ENCODE measurements at regions not wholly inside any gene's neighbourhood (a gene's known extent, or its start where the extent isn't known, plus 50 kb on each side); places are given as distances from the start of the nearest gene placed in this dataset.

DNA sequence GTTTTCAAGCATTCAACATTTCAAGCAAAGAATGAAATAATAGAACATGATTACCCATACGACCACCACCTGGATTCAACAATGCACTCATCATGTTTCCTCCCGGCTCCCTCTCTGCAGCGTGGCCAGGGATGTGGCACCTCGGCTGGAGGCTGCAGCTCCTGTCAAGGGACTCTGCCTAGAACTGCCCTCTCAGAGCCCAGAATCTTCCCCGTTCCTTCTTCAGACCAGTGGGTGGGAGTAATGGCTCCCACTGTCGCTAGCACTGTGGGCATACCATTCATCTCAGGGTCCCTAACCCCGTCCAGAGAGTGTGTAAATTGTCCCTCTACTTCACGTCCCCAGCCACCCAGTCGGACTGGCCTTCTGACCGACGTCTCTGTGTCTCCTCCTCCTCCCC lies 118.6 kb upstream of the COL5A1 start:
- H3K79me2 ChIP-seq (ENCODE audit: insufficient read depth, low read length) = no peaks in the 10 kb centered on the region
- no peak overlapping the region for H3K4me3 ChIP-seq (ENCODE audit: low read length, poor library complexity, severe bottlenecking)
- no peak overlapping the region for H2AFZ ChIP-seq (ENCODE audit: low read length)
- no peak overlapping the region for H3K4me2 ChIP-seq (ENCODE audit: low read depth, low read length, poor library complexity, severe bottlenecking)
- H3K9me3 ChIP-seq (ENCODE audit: insufficient read depth, low read depth, low read length) = 0 out of 2 replicates have a peak, but pooled peaks cover 5% of the 10 kb centered on the region
- no peaks in the 10 kb centered on the region for H4K20me1 ChIP-seq (ENCODE audit: insufficient read depth, low read length, poor library complexity, severe bottlenecking)
- no peaks in the 10 kb centered on the region for H3F3A ChIP-seq (ENCODE audit: low read depth)
- no peaks in the 10 kb centered on the region for H3K9me2 ChIP-seq (replicated peaks; ENCODE audit: low read depth, low read length)
- TF ChIP-seq EZH2phosphoT487 (IDR thresholded peaks at IDR 0.05; ENCODE audit: borderline replicate concordance) = no peak
- TF ChIP-seq, protein P1, sequence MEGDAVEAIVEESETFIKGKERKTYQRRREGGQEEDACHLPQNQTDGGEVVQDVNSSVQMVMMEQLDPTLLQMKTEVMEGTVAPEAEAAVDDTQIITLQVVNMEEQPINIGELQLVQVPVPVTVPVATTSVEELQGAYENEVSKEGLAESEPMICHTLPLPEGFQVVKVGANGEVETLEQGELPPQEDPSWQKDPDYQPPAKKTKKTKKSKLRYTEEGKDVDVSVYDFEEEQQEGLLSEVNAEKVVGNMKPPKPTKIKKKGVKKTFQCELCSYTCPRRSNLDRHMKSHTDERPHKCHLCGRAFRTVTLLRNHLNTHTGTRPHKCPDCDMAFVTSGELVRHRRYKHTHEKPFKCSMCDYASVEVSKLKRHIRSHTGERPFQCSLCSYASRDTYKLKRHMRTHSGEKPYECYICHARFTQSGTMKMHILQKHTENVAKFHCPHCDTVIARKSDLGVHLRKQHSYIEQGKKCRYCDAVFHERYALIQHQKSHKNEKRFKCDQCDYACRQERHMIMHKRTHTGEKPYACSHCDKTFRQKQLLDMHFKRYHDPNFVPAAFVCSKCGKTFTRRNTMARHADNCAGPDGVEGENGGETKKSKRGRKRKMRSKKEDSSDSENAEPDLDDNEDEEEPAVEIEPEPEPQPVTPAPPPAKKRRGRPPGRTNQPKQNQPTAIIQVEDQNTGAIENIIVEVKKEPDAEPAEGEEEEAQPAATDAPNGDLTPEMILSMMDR (conservative IDR thresholded peaks at IDR 0.05; ENCODE audit: low read length) = no peak
- peaks cover 5% of the 10 kb centered on the region for H3K4me1 ChIP-seq (ENCODE audit: insufficient read depth, low read length, poor library complexity, severe bottlenecking)
- H3K36me3 ChIP-seq (ENCODE audit: insufficient read depth, low read length) = no peaks in the 10 kb centered on the region
- H3K9ac ChIP-seq (ENCODE audit: low read depth, low read length, poor library complexity, severe bottlenecking) = no peak overlapping the region
- H3K27me3 ChIP-seq (ENCODE audit: insufficient read depth, low read length, poor library complexity, severe bottlenecking) = no peaks in the 10 kb centered on the region

DNA sequence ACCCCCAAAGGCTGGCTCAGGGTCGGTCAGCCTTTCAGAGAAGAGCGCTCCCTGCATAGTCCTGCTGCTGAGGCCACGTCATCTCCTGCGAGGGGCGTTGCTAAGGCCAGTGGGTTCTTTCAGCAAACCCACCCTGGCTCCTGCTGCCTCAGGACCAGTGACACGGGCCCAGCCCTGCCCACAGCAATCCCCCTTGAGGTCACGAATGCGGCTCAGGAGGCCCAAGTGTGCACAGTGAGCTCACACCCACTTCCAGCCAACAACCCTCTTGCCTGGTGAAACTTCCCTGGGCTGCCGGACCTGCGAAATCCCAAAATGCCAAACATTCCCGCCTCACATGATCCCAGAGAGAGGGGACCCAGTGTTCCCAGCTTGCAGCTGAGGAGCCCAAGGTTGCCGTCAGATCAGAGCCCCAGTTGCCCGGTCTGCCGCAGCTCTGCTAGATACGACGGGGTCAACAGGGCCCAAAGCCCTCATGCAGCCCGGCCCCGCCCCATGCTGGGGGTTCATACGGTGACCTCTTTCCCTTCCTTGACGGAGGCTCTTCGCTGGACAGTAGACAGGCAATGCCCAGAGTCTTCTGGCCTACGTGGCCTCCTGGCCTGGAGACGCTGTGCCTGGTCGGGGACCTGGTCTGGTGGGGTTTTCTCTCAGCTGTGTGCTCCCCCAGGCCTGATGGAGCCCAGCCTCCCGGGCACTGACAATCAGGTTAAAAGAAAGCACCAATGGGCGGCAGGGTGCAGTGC lies 116.4 kb upstream of the COL5A1 start:
- Histone ChIP-seq H3K79me2 (ENCODE audit: insufficient read depth, low read length) (no peaks in the 10 kb centered on the region), H3K9me3 (ENCODE audit: insufficient read depth, low read depth, low read length) (peaks cover 7% of the 10 kb centered on the region; the same call in 1 of the 2 replicates), H3K4me1 (ENCODE audit: insufficient read depth, low read length, poor library complexity, severe bottlenecking) (peaks cover 5% of the 10 kb centered on the region), H2AFZ (ENCODE audit: low read length) (no peak overlapping the region), H3K9me2 (replicated peaks; ENCODE audit: low read depth, low read length) (no peaks in the 10 kb centered on the region), H3F3A (ENCODE audit: low read depth) (no peaks in the 10 kb centered on the region), H3K9ac (ENCODE audit: low read depth, low read length, poor library complexity, severe bottlenecking) (no peak overlapping the region), H3K27me3 (ENCODE audit: insufficient read depth, low read length, poor library complexity, severe bottlenecking) (no peaks in the 10 kb centered on the region), H3K4me3 (ENCODE audit: low read length, poor library complexity, severe bottlenecking) (no peak overlapping the region), H3K36me3 (ENCODE audit: insufficient read depth, low read length) (no peaks in the 10 kb centered on the region), H3K4me2 (ENCODE audit: low read depth, low read length, poor library complexity, severe bottlenecking) (no peak overlapping the region), H4K20me1 (ENCODE audit: insufficient read depth, low read length, poor library complexity, severe bottlenecking) (no peaks in the 10 kb centered on the region)
- TF ChIP-seq, protein P1 (conservative IDR thresholded peaks at IDR 0.05; ENCODE audit: low read length) = no peak
- no peak for TF ChIP-seq EZH2phosphoT487 (IDR thresholded peaks at IDR 0.05; ENCODE audit: borderline replicate concordance)

DNA sequence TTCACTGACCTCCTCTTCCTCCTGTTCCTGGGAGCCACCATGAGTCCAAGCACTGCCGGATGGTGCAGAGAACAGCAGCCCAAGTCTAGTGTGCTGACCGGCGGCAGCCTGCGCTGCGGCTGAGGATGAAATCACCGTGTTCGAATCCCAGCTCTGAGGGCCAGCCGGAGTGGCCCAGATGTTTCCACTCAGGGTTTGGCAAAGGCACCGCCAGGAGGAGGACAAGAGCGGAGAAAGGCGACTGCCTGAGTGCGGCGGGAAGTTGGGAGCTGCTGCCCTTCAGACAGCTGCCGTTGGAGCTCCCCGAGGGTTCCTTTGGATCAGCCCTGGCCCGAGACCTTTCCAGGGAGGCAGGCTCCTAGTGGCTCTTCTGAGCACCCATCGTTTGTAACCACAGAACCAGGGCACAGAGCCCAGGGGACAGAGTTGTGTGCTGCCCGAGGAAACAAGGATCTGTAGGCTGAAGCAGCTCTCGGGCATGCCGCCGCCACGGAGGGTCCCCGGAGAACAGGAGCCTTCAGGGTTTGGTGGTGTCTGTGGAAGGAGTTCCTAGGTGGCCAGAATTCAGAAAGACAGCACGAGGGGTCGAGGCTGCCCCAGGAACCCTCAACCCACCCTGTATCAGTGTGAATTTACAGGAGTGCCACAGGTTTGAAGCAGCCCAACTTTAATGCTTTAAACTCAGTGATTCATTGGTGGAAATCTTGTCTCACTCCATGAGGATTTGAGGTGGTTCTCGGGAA lies 115.6 kb upstream of the COL5A1 start:
- Histone ChIP-seq H3F3A (ENCODE audit: low read depth) (no peaks in the 10 kb centered on the region), H3K4me2 (ENCODE audit: low read depth, low read length, poor library complexity, severe bottlenecking) (no peak overlapping the region), H4K20me1 (ENCODE audit: insufficient read depth, low read length, poor library complexity, severe bottlenecking) (no peaks in the 10 kb centered on the region), H3K27me3 (ENCODE audit: insufficient read depth, low read length, poor library complexity, severe bottlenecking) (no peaks in the 10 kb centered on the region), H3K9ac (ENCODE audit: low read depth, low read length, poor library complexity, severe bottlenecking) (no peak overlapping the region), H3K9me3 (ENCODE audit: insufficient read depth, low read depth, low read length) (peaks cover 5% of the 10 kb centered on the region; the same call in 1 of the 2 replicates), H3K9me2 (replicated peaks; ENCODE audit: low read depth, low read length) (no peaks in the 10 kb centered on the region), H2AFZ (ENCODE audit: low read length) (no peak overlapping the region), H3K4me1 (ENCODE audit: insufficient read depth, low read length, poor library complexity, severe bottlenecking) (peaks cover 5% of the 10 kb centered on the region), H3K36me3 (ENCODE audit: insufficient read depth, low read length) (no peaks in the 10 kb centered on the region), H3K79me2 (ENCODE audit: insufficient read depth, low read length) (no peaks in the 10 kb centered on the region), H3K4me3 (ENCODE audit: low read length, poor library complexity, severe bottlenecking) (no peak overlapping the region)
- no peak for TF ChIP-seq EZH2phosphoT487 (IDR thresholded peaks at IDR 0.05; ENCODE audit: borderline replicate concordance)
- TF ChIP-seq, protein P1 (conservative IDR thresholded peaks at IDR 0.05; ENCODE audit: low read length) = no peak
